Glutamatergic neuron (in vitro differentiated cells): ENCODE measurements at regions not wholly inside any gene's neighbourhood (a gene's known extent, or its start where the extent isn't known, plus 50 kb on each side); places are given as distances from the start of the nearest gene placed in this dataset.

ENCODE experiments used
- DNase-seq: peaks from one replicate; pipeline ENCODE4 v3.0.0; 2022
- H3K27ac Mint-ChIP-seq: one replicate; pipeline ENCODE4 v1.8.0; 2020; ENCODE audit warnings: mild to moderate bottlenecking, mixed read lengths, inconsistent platforms; ENCODE audit not compliant: unreplicated experiment
- H3K27me3 Mint-ChIP-seq: one replicate; pipeline ENCODE4 v1.8.0; 2020; ENCODE audit warnings: mild to moderate bottlenecking, moderate library complexity, mixed read lengths, inconsistent platforms; ENCODE audit not compliant: unreplicated experiment
- H3K36me3 Mint-ChIP-seq: one replicate; pipeline ENCODE4 v1.8.0; 2020; ENCODE audit warnings: mild to moderate bottlenecking, mixed read lengths, inconsistent platforms; ENCODE audit not compliant: unreplicated experiment
- H3K4me1 Mint-ChIP-seq: one replicate; pipeline ENCODE4 v1.8.0; 2020; ENCODE audit warnings: mild to moderate bottlenecking, low read depth, mixed read lengths, inconsistent platforms; ENCODE audit not compliant: unreplicated experiment
- H3K4me3 Mint-ChIP-seq: one replicate; pipeline ENCODE4 v1.8.0; 2020; ENCODE audit warnings: mild to moderate bottlenecking, mixed read lengths, inconsistent platforms; ENCODE audit not compliant: unreplicated experiment
- H3K9me3 Mint-ChIP-seq: one replicate; pipeline ENCODE4 v1.8.0; 2020; ENCODE audit warnings: mild to moderate bottlenecking, moderate library complexity, mixed read lengths, inconsistent platforms; ENCODE audit not compliant: unreplicated experiment
- TF ChIP-seq, protein P1 (sequence below): fragments of 200-600 bp; sonication (generic); IDR thresholded peaks from one replicate; pipeline ENCODE4 v1.5.0; 2021; ENCODE audit not compliant: partially characterized antibody, unreplicated experiment

DNA sequence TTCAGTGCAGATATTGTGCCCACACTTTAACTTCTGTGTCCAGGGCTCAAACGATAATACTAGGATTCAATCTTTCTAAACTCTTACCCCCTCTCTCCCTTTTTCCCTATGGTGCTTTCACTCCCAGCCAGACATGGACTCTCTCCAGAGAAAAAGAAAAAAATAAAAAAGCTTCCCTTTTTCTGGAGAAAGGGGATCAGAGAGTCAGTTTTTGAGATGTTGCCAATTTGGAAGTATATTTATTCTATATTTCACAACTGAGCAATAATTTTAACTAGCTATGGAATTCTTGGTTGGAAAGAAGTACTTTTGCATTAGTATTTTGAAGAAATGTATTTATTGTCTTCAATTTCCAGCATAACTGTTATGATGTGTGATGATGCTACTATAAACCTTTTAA is 72.2 kb upstream of the ZFP64 start:
- Mint-ChIP-seq H3K27me3 (no peaks in the 10 kb centered on the region), H3K9me3 (peaks cover 1% of the 10 kb centered on the region), H3K36me3 (peaks cover 7% of the 10 kb centered on the region), H3K27ac (no peak overlapping the region), H3K4me3 (no peak overlapping the region), H3K4me1 (peaks cover 22% of the 10 kb centered on the region)
- TF ChIP-seq, protein P1, sequence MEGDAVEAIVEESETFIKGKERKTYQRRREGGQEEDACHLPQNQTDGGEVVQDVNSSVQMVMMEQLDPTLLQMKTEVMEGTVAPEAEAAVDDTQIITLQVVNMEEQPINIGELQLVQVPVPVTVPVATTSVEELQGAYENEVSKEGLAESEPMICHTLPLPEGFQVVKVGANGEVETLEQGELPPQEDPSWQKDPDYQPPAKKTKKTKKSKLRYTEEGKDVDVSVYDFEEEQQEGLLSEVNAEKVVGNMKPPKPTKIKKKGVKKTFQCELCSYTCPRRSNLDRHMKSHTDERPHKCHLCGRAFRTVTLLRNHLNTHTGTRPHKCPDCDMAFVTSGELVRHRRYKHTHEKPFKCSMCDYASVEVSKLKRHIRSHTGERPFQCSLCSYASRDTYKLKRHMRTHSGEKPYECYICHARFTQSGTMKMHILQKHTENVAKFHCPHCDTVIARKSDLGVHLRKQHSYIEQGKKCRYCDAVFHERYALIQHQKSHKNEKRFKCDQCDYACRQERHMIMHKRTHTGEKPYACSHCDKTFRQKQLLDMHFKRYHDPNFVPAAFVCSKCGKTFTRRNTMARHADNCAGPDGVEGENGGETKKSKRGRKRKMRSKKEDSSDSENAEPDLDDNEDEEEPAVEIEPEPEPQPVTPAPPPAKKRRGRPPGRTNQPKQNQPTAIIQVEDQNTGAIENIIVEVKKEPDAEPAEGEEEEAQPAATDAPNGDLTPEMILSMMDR, result no peak
- no peak for DNase-seq

DNA sequence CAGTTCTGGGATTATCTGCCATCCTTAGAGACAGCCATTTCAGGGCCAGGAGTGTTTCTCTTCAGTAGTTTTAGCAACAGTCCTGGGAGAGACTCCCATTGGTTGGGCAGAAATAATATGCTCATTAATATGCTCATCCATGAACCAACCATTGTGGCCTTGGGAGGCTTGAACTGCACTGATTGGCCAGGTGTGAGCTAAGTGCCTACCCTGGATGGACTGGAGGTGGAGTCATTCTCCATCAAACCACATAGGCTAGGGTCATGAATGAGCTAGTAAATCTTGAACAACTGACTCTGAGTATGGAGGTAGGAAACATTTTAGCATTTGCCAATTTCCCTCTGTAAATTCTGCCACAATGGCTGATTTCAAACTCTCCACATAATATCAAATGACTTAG is 70.2 kb upstream of the ZFP64 start:
- Mint-ChIP-seq H3K9me3 (peaks cover 4% of the 10 kb centered on the region), H3K27ac (no peak overlapping the region), H3K27me3 (no peaks in the 10 kb centered on the region), H3K36me3 (peaks cover 16% of the 10 kb centered on the region), H3K4me1 (peaks cover 13% of the 10 kb centered on the region), H3K4me3 (no peak overlapping the region)
- TF ChIP-seq, protein P1, result no peak
- DNase-seq, result no peak

DNA sequence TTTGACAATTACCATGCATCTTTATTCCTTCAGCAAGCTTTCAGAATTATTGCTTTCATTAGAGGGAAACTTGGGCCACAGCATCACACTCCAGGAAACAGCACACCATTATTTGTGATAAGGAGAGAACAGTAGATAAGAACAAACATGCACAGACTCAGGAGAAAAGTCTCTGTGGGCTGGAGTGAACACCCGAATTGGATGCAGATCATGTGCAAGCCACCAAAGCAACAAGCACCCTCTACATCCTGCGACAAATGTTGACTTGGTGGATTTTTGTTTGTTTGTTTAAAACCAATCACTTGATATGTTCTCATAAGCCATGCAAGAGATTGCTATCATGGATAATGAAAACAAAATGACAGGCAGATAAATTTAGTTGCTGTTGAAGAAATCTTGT is 67.7 kb upstream of the ZFP64 start:
- Mint-ChIP-seq H3K4me1 (no peaks in the 10 kb centered on the region), H3K36me3 (peaks cover 19% of the 10 kb centered on the region), H3K9me3 (peaks cover 7% of the 10 kb centered on the region), H3K27ac (no peak overlapping the region), H3K27me3 (no peaks in the 10 kb centered on the region), H3K4me3 (no peak overlapping the region)
- DNase-seq, result no peak
- TF ChIP-seq, protein P1, result no peak

DNA sequence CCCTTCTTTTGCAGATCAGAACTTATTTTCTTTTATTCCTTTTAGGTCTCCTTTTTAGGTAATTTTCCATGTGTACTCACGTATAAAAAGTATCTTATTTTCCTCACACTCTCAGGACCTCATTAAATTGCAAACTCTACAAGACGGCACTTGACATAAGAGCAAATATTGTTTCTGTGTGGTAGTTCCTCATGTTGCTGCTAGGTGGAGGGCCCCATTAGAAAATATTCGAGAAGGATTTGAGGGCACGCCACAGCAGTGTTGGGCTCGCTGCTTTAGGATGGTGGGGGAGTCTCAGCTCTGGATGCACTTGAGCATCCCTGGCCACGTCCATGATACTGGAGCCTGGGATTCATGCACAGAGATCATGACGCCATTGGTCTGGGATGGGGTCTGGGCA is 64.9 kb upstream of the ZFP64 start:
- no peaks in the 10 kb centered on the region for H3K4me1 Mint-ChIP-seq
- peaks cover 23% of the 10 kb centered on the region for H3K36me3 Mint-ChIP-seq
- H3K4me3 Mint-ChIP-seq, result no peak overlapping the region
- DNase-seq, result no peak
- H3K27ac Mint-ChIP-seq, result no peak overlapping the region
- peaks cover 7% of the 10 kb centered on the region for H3K9me3 Mint-ChIP-seq
- TF ChIP-seq, protein P1, result no peak
- no peaks in the 10 kb centered on the region for H3K27me3 Mint-ChIP-seq

DNA sequence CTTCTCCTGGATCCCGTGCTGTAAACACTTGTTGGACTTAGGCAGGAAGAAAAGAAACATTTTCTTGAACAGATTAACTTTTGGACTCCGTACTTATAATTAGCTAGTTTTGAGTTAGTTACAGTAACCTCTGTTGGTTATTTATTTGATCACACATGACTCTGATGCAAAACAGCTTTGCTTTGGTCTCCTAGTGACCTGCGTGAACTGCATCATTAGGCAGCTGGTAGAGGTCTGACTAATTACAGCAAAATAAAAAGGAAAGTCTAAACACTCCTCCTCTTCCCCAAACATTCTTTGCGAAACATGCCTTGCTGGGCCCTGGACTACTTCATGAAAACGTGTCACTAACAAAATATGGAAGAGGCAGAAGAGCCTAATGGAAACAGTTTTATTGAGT is 61.1 kb upstream of the ZFP64 start:
- no peaks in the 10 kb centered on the region for H3K27me3 Mint-ChIP-seq
- H3K4me1 Mint-ChIP-seq, result peaks cover 2% of the 10 kb centered on the region
- peaks cover 7% of the 10 kb centered on the region for H3K9me3 Mint-ChIP-seq
- no peak for DNase-seq
- peaks cover 9% of the 10 kb centered on the region for H3K36me3 Mint-ChIP-seq
- no peak overlapping the region for H3K27ac Mint-ChIP-seq
- TF ChIP-seq, protein P1, result no peak
- no peak overlapping the region for H3K4me3 Mint-ChIP-seq
